ENCODE measurements at regions not wholly inside any gene's neighbourhood (a gene's known extent, or its start where the extent isn't known, plus 50 kb on each side); places are given as distances from the start of the nearest gene placed in this dataset.

- no peak overlapping the region for H3K4me3 ChIP-seq
- H3K27ac ChIP-seq, result no peak overlapping the region
- TF ChIP-seq CTCF (IDR thresholded peaks at IDR 0.05; ENCODE audit: low read depth, low read length), result no peak
- H3K36me3 ChIP-seq, result no peaks in the 10 kb centered on the region
- DNase-seq (ENCODE audit: low read depth in 1 of 2, low spot score in 1 of 2), result peak in 1 of 2 donors; percentile 25
- H3K9me3 ChIP-seq (ENCODE audit: low read depth), result no peaks in the 10 kb centered on the region
- no peaks in the 10 kb centered on the region for H3K27me3 ChIP-seq
- H3K4me1 ChIP-seq (ENCODE audit: low read depth), result no peaks in the 10 kb centered on the region
Measured at GRCh38 chr11:23944923-23945322, 551.9 kb upstream of the LUZP2 start.

DNA sequence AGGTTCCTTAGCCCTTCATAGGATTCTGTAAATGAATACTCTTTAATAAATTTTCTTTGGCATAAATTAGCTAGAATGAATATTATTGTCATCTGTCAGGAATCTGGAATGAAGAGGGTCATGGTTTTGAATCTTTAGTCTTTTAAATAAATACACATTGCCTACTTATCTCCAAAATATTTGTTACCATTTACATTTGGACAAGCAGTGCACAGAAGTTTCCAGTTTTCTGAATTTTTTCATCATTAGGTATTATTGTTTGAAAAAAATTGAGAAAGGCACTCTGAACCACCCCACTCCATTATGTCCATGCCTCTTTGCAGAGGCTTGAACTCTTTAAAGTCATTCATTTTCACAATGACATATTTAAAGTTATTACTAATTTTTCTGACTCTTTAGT lies 549.0 kb upstream of the LUZP2 start:
- DNase-seq (ENCODE audit: low read depth in 1 of 2, low spot score in 1 of 2), result no peak
- Histone ChIP-seq H3K27ac (no peak overlapping the region), H3K4me3 (no peak overlapping the region), H3K27me3 (no peaks in the 10 kb centered on the region), H3K36me3 (no peaks in the 10 kb centered on the region), H3K9me3 (ENCODE audit: low read depth) (no peaks in the 10 kb centered on the region), H3K4me1 (ENCODE audit: low read depth) (no peaks in the 10 kb centered on the region)
- TF ChIP-seq CTCF (IDR thresholded peaks at IDR 0.05; ENCODE audit: low read depth, low read length), result no peak

DNA sequence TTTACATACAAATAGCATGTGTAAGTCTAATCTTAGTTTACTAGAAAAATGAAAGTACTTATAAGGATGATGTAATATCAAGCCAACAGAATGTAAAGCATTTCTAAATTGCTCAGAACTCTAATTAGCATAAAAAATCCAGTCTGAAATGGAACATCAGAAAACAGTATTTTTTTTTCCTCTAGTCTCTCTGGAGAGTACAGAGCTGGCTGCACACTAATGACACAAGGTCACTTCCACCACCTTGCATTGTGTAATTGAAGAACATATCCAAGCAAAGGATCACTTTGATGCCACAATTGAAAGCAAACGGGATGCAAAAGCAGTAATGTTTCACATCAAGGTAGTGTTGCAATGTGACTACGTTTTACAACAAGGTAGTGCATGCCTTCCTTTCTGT lies 548.0 kb upstream of the LUZP2 start:
- Histone ChIP-seq H3K27ac (no peak overlapping the region), H3K4me3 (no peak overlapping the region), H3K9me3 (ENCODE audit: low read depth) (no peaks in the 10 kb centered on the region), H3K36me3 (no peaks in the 10 kb centered on the region), H3K4me1 (ENCODE audit: low read depth) (no peaks in the 10 kb centered on the region), H3K27me3 (no peaks in the 10 kb centered on the region)
- TF ChIP-seq CTCF (IDR thresholded peaks at IDR 0.05; ENCODE audit: low read depth, low read length), result no peak
- DNase-seq (ENCODE audit: low read depth in 1 of 2, low spot score in 1 of 2), result no peak

- TF ChIP-seq CTCF (IDR thresholded peaks at IDR 0.05; ENCODE audit: low read depth, low read length), result no peak
- no peak for DNase-seq (ENCODE audit: low read depth in 1 of 2, low spot score in 1 of 2)
- no peaks in the 10 kb centered on the region for H3K4me1 ChIP-seq (ENCODE audit: low read depth)
- no peaks in the 10 kb centered on the region for H3K36me3 ChIP-seq
- no peak overlapping the region for H3K4me3 ChIP-seq
- no peaks in the 10 kb centered on the region for H3K9me3 ChIP-seq (ENCODE audit: low read depth)
- no peaks in the 10 kb centered on the region for H3K27me3 ChIP-seq
- H3K27ac ChIP-seq, result no peak overlapping the region
Measured at GRCh38 chr11:23953951-23954710, 542.7 kb upstream of the LUZP2 start.

DNA sequence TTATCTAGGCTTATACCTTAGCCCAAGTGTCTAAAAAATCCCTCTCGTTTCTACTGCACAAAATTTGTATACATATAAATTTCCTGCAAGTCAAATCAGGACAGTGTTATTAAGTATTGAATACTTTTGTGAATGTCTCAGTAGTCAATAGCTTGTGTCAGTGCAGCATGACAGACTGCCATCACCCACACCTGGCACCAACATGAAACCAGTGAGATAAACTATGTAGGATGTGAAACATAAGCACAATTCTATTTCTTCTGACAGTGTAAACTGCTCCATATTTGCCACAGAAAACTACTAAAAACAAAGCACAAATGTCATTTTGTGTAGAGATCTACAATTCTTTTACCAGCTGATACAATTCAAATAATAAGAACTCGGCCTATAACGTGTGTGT lies 542.1 kb upstream of the LUZP2 start:
- Histone ChIP-seq H3K36me3 (no peaks in the 10 kb centered on the region), H3K4me3 (no peak overlapping the region), H3K4me1 (ENCODE audit: low read depth) (no peaks in the 10 kb centered on the region), H3K27me3 (no peaks in the 10 kb centered on the region), H3K9me3 (ENCODE audit: low read depth) (no peaks in the 10 kb centered on the region), H3K27ac (no peak overlapping the region)
- no peak for TF ChIP-seq CTCF (IDR thresholded peaks at IDR 0.05; ENCODE audit: low read depth, low read length)
- DNase-seq (ENCODE audit: low read depth in 1 of 2, low spot score in 1 of 2), result no peak

All from cardiac muscle cell (in vitro differentiated cells and primary cell).